NCI-H2227 (cell line): ENCODE measurements at regions not wholly inside any gene's neighbourhood (a gene's known extent, or its start where the extent isn't known, plus 50 kb on each side); places are given as distances from the start of the nearest gene placed in this dataset.
"Not testable (repeated sequence)": the region's sequence is repeated elsewhere in the genome, so short reads cannot be mapped to it uniquely, and the experiment has no call there.

ENCODE experiments used
- DNase-seq: peaks from one replicate; lab custom pipeline; 2025; ENCODE audit not compliant: unreplicated experiment; lab: John Stamatoyannopoulos, UW

- no peak for DNase-seq
Measured at GRCh38 chr1:70553567-70553956, 142.5 kb downstream of the CTH start.

- no peak for DNase-seq
Measured at GRCh38 chr1:70554341-70554740, 143.3 kb downstream of the CTH start.

GRCh38 chr1:70556541-70556940, 145.5 kb downstream of the CTH start:
- DNase-seq: no peak

- no peak for DNase-seq
Measured at GRCh38 chr1:70567167-70567566, 156.1 kb downstream of the CTH start.

GRCh38 chr1:70571191-70571590, 160.1 kb downstream of the CTH start:
- no peak for DNase-seq

- DNase-seq: no peak
Measured at GRCh38 chr1:70573317-70573843, 162.3 kb downstream of the CTH start.

GRCh38 chr1:70581661-70582060, 170.6 kb downstream of the CTH start:
- DNase-seq: no peak

- DNase-seq: no peak
Measured at GRCh38 chr1:70583522-70583921, 172.5 kb downstream of the CTH start.

GRCh38 chr1:70586046-70586445, 175.0 kb downstream of the CTH start:
- DNase-seq: no peak

- no peak for DNase-seq
Measured at GRCh38 chr1:70587872-70588366, 176.9 kb downstream of the CTH start.

- DNase-seq: not testable (repeated sequence)
Measured at GRCh38 chr1:70593551-70593950, 182.5 kb downstream of the CTH start.

GRCh38 chr1:70608815-70609214, 197.7 kb downstream of the CTH start:
- DNase-seq: no peak

- not testable (repeated sequence) for DNase-seq
Measured at GRCh38 chr1:70610164-70610563, 199.1 kb downstream of the CTH start.

- DNase-seq: no peak
Measured at GRCh38 chr1:70616946-70617345, 205.9 kb downstream of the CTH start.

- DNase-seq: no peak
Measured at GRCh38 chr1:70617728-70618127, 206.7 kb downstream of the CTH start.

- DNase-seq: no peak
Measured at GRCh38 chr1:70627910-70628309, 216.8 kb downstream of the CTH start.

GRCh38 chr1:70628973-70629372, 217.9 kb downstream of the CTH start:
- DNase-seq: no peak

- DNase-seq: no peak
Measured at GRCh38 chr1:70633004-70633403, 221.9 kb downstream of the CTH start.

- no peak for DNase-seq
Measured at GRCh38 chr1:70635868-70636267, 224.8 kb downstream of the CTH start.

- no peak for DNase-seq
Measured at GRCh38 chr1:70641868-70642267, 230.8 kb downstream of the CTH start.

- DNase-seq: no peak
Measured at GRCh38 chr1:70656361-70656760, 245.3 kb downstream of the CTH start.

- DNase-seq: no peak
Measured at GRCh38 chr1:70659891-70660290, 248.8 kb downstream of the CTH start.

- no peak for DNase-seq
Measured at GRCh38 chr1:70666381-70667140, 255.5 kb downstream of the CTH start.
